Nephron (organoid): ENCODE measurements at regions not wholly inside any gene's neighbourhood (a gene's known extent, or its start where the extent isn't known, plus 50 kb on each side); places are given as distances from the start of the nearest gene placed in this dataset.
A peak's percentile ranks its signal among the peaks of the same experiment; 100 is the strongest.

Experiments
- H3K27ac Mint-ChIP-seq, 3 experiments: 2 replicates each; pipeline ENCODE4 v1.8.0; 2020; ENCODE audit warnings: mixed read lengths in 3 of 3, mild to moderate bottlenecking in 2 of 3, moderate library complexity in 1 of 3
- H3K27me3 Mint-ChIP-seq: 2 replicates; pipeline ENCODE4 v1.8.0; 2021; ENCODE audit warnings: low read depth, mild to moderate bottlenecking, moderate library complexity, mixed read lengths
- H3K36me3 Mint-ChIP-seq: 2 replicates; pipeline ENCODE4 v1.8.0; 2020; ENCODE audit warnings: low read depth, mixed read lengths
- H3K4me1 Mint-ChIP-seq: 2 replicates; pipeline ENCODE4 v1.8.0; 2020; ENCODE audit warnings: mixed read lengths
- H3K4me3 Mint-ChIP-seq, 3 experiments: 2 replicates each; pipeline ENCODE4 v1.8.0; 2020; ENCODE audit warnings: mild to moderate bottlenecking in 3 of 3, mixed read lengths in 3 of 3, moderate library complexity in 2 of 3
- H3K9me3 Mint-ChIP-seq: 2 replicates; pipeline ENCODE4 v1.8.0; 2020; ENCODE audit warnings: mixed read lengths
- CTCF ChIP-seq, 3 experiments: fragments of 200-600 bp; sonication (generic); IDR thresholded peaks; one replicate each; pipeline ENCODE4 v1.5.0; 2021; ENCODE audit warnings: antibody characterized with exemption in 3 of 3; ENCODE audit not compliant: unreplicated experiment in 3 of 3

DNA sequence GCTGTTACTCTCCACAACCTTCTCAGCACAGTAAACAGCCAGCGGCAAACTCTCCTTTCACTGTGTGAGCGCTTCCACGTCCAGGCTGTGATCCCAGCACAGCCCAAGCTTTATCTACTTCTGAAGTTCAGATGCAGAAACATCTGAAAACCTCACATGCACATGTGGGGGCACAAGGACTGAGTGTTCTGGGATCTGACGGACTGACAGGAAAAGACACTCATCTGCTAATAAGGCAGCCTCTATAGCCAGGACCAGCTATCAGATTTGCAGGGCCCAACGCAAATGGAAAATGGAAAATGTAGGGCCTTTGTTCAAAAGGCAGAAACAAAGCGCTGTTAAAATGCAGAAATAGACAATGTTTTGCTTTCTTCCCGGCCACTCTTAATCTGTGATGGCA is 133.8 kb upstream of the ARHGAP28 start:
- no peak for TF ChIP-seq CTCF (IDR thresholded peaks at IDR 0.05; ENCODE audit: unreplicated experiment in 3 of 3)
- Mint-ChIP-seq H3K27ac (no peak overlapping the region), H3K9me3 (no peaks in the 10 kb centered on the region), H3K4me1 (peaks cover 16% of the 10 kb centered on the region), H3K4me3 (no peak overlapping the region), H3K36me3 (no peaks in the 10 kb centered on the region), H3K27me3 (no peaks in the 10 kb centered on the region)

- Mint-ChIP-seq H3K9me3 (no peaks in the 10 kb centered on the region), H3K4me1 (peaks cover 16% of the 10 kb centered on the region), H3K4me3 (no peak overlapping the region), H3K36me3 (no peaks in the 10 kb centered on the region), H3K27me3 (peaks cover 3% of the 10 kb centered on the region), H3K27ac (peak overlapping the region in 1 of 3 experiments; percentile 51)
- no peak for TF ChIP-seq CTCF (IDR thresholded peaks at IDR 0.05; ENCODE audit: unreplicated experiment in 3 of 3)
Measured at GRCh38 chr18:6598657-6599056, 130.9 kb upstream of the ARHGAP28 start.

DNA sequence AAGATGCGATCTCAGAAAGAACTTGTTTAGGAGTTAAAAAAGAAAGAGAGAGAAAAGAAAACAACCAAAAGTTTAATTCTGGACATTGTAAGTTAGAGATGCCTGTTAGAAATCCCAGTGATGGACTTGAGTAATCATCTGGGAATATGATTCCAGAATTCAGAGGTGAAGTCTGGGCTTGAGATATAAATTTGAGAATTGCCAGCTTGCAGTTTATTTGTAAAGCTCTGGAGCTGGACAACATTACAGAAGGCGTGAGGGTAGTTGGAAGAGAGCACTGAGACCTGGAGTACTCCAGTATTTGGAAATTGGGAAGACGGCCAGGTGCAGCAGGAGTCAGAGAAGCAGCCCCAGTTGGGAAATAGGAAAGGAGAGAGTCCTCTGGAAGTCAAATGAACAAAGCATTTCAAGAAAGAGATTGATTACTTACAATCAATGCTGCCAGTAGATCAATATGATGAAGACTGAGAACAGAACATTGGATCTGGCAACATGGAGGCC is 128.8 kb upstream of the ARHGAP28 start:
- Mint-ChIP-seq H3K4me3 (no peak overlapping the region), H3K27ac (no peak overlapping the region), H3K4me1 (peaks cover 20% of the 10 kb centered on the region), H3K27me3 (peaks cover 3% of the 10 kb centered on the region), H3K36me3 (no peaks in the 10 kb centered on the region), H3K9me3 (no peaks in the 10 kb centered on the region)
- no peak for TF ChIP-seq CTCF (IDR thresholded peaks at IDR 0.05; ENCODE audit: unreplicated experiment in 3 of 3)

DNA sequence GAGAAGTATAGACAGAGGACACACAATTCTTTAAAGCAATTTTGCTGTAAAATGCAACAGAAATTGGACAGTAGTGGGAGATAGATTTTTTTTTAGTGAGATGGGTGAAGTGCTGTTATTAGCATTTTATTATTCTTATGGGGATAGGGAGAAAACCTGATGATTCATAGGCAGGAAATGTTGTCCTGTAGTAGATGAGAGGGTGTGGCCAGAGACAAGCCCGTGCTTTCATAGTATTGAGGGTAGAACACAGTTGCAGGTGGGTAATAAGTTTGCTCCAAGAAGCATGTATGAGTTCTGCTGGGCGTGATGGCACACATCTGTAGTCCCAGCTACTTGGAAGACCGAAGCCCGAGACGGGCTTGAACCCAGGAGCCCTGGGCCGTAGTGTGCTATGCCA is 128.3 kb upstream of the ARHGAP28 start:
- Mint-ChIP-seq H3K4me3 (no peak overlapping the region), H3K27me3 (peaks cover 3% of the 10 kb centered on the region), H3K36me3 (no peaks in the 10 kb centered on the region), H3K27ac (no peak overlapping the region), H3K9me3 (no peaks in the 10 kb centered on the region), H3K4me1 (peaks cover 25% of the 10 kb centered on the region)
- TF ChIP-seq CTCF (IDR thresholded peaks at IDR 0.05; ENCODE audit: unreplicated experiment in 3 of 3) = no peak

DNA sequence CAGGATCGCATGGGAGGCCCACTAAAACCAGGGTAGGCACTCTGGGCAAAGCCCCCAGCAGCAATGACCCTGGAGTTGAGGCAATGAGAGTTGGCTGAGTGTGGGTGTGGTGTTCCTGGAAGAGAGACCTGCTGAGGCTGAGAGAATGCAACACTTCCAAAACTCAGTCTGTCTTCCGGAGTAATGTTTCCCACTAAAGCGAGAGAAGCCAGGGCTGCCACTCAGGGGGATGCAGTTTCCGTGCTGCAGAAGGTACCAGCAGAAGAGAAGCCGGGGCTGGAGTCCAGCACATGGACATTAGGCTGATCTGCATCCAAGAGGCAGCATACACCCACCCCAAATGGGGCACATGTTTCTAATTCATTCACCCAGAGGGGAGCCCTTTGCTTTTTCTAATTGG is 127.2 kb upstream of the ARHGAP28 start:
- peaks cover 36% of the 10 kb centered on the region for H3K4me1 Mint-ChIP-seq
- no peak for TF ChIP-seq CTCF (IDR thresholded peaks at IDR 0.05; ENCODE audit: unreplicated experiment in 3 of 3)
- H3K27me3 Mint-ChIP-seq = peaks cover 3% of the 10 kb centered on the region
- H3K27ac Mint-ChIP-seq = no peak overlapping the region
- no peak overlapping the region for H3K4me3 Mint-ChIP-seq
- H3K36me3 Mint-ChIP-seq = no peaks in the 10 kb centered on the region
- no peaks in the 10 kb centered on the region for H3K9me3 Mint-ChIP-seq

- Mint-ChIP-seq H3K36me3 (no peaks in the 10 kb centered on the region), H3K27me3 (peaks cover 7% of the 10 kb centered on the region), H3K4me1 (peaks cover 37% of the 10 kb centered on the region), H3K4me3 (no peak overlapping the region), H3K9me3 (no peaks in the 10 kb centered on the region), H3K27ac (peak overlapping the region in 1 of 3 experiments; percentile 24)
- no peak for TF ChIP-seq CTCF (IDR thresholded peaks at IDR 0.05; ENCODE audit: unreplicated experiment in 3 of 3)
Measured at GRCh38 chr18:6604573-6604941, 125.0 kb upstream of the ARHGAP28 start.
